ENCODE measurements at regions not wholly inside any gene's neighbourhood (a gene's known extent, or its start where the extent isn't known, plus 50 kb on each side); places are given as distances from the start of the nearest gene placed in this dataset.
"Not testable (repeated sequence)": the region's sequence is repeated elsewhere in the genome, so short reads cannot be mapped to it uniquely, and the experiment has no call there.

DNA sequence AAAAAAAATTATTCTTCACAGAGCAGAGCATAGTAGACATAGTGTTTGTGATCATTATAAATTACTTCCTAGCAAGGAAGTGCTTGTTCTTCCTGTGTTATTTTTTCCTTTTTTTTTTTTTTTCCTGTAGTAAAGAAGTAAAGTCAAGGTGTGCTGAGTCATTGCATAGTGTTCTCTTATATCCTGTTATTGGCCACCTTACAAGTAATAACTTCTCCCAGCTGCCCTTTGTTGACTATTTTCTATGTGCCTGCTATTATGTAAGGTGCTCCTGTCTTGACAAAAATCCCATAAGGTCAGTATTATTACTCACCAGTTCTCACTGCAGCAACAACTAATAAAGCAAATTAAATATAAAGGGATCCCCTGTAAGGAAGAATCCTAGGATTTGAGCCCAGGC is 195.3 kb downstream of the GJA1 start:
- H2AK5ac ChIP-seq (ENCODE audit: insufficient read length, low read length), result no peak overlapping the region
- no peak overlapping the region for H2AFZ ChIP-seq (ENCODE audit: low read length)
- H3K27me3 ChIP-seq (ENCODE audit: insufficient read depth, low read length), result no peaks in the 10 kb centered on the region
- Mint-ChIP-seq H3K36me3 (ENCODE audit: insufficient read depth in 1 of 3, low read depth in 3 of 3) (peaks cover 52 to 81% (median 76%) of the 10 kb centered on the region in 3 experiments), H3K4me3 (no peak overlapping the region), H3K27me3 (ENCODE audit: low read depth) (no peaks in the 10 kb centered on the region; the same call in 1 of the 2 replicates), H3K4me1 (no peaks in the 10 kb centered on the region; a peak in 1 of 4 replicates), H3K9me3 (peaks cover 73 to 84% of the 10 kb centered on the region in 2 experiments), H3K27ac (no peak overlapping the region)
- H2BK20ac ChIP-seq (ENCODE audit: low read depth, low read length, poor library complexity, severe bottlenecking), result no peak overlapping the region
- H3T11ph ChIP-seq (ENCODE audit: low read length), result no peak overlapping the region
- no peak overlapping the region for H3K4ac ChIP-seq (ENCODE audit: low read depth, low read length)
- H3K79me1 ChIP-seq (ENCODE audit: insufficient read depth, low read depth, low read length, poor library complexity, severe bottlenecking), result no peaks in the 10 kb centered on the region
- H3K23ac ChIP-seq (ENCODE audit: insufficient read length, low read depth, low read length), result no peak overlapping the region
- no peaks in the 10 kb centered on the region for H3K23me2 ChIP-seq (ENCODE audit: insufficient read length, low read depth, low read length, poor library complexity, severe bottlenecking)
- TF ChIP-seq, protein P1, sequence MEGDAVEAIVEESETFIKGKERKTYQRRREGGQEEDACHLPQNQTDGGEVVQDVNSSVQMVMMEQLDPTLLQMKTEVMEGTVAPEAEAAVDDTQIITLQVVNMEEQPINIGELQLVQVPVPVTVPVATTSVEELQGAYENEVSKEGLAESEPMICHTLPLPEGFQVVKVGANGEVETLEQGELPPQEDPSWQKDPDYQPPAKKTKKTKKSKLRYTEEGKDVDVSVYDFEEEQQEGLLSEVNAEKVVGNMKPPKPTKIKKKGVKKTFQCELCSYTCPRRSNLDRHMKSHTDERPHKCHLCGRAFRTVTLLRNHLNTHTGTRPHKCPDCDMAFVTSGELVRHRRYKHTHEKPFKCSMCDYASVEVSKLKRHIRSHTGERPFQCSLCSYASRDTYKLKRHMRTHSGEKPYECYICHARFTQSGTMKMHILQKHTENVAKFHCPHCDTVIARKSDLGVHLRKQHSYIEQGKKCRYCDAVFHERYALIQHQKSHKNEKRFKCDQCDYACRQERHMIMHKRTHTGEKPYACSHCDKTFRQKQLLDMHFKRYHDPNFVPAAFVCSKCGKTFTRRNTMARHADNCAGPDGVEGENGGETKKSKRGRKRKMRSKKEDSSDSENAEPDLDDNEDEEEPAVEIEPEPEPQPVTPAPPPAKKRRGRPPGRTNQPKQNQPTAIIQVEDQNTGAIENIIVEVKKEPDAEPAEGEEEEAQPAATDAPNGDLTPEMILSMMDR (conservative IDR thresholded peaks at IDR 0.05), result no peak
- no peaks in the 10 kb centered on the region for H3K79me2 ChIP-seq (ENCODE audit: insufficient read depth, low read length)
- H3K27ac ChIP-seq (ENCODE audit: insufficient read length, low read depth, low read length), result no peak overlapping the region
- no peak overlapping the region for H2BK12ac ChIP-seq (ENCODE audit: insufficient read length, low read depth, low read length)
- H3K14ac ChIP-seq (ENCODE audit: insufficient read depth, low read length), result no peak overlapping the region
- no peak overlapping the region for H4K91ac ChIP-seq (ENCODE audit: insufficient read length, low read depth, low read length)
- H3K9ac ChIP-seq (ENCODE audit: extremely low read depth, insufficient read length, low read length), result no peak overlapping the region
- no peak overlapping the region for H3K18ac ChIP-seq (ENCODE audit: insufficient read length, low read depth, low read length)
- no peak overlapping the region for H3K4me2 ChIP-seq (ENCODE audit: insufficient read depth, insufficient read length, low read length)
- no peak overlapping the region for H4K8ac ChIP-seq (replicated peaks; ENCODE audit: insufficient read length, low read depth, low read length)
- H2BK5ac ChIP-seq (ENCODE audit: insufficient read length, low read length), result no peak overlapping the region
- H2BK120ac ChIP-seq (ENCODE audit: low read depth, low read length, poor library complexity, severe bottlenecking), result no peak overlapping the region
- no peak for DNase-seq
- H4K20me1 ChIP-seq (ENCODE audit: control insufficient read depth, insufficient read depth, insufficient read length), result no peaks in the 10 kb centered on the region
- no peak overlapping the region for H4K5ac ChIP-seq (ENCODE audit: insufficient read length, low read depth, low read length)
- peaks cover 41% of the 10 kb centered on the region for H3K9me3 ChIP-seq (ENCODE audit: control insufficient read depth, low read depth, low read length)
- H3K56ac ChIP-seq (ENCODE audit: insufficient read length, low read depth, low read length), result no peak overlapping the region
- H3K4me1 ChIP-seq (ENCODE audit: insufficient read depth, low read length), result no peaks in the 10 kb centered on the region
- no peak overlapping the region for H2BK15ac ChIP-seq (ENCODE audit: low read depth, low read length)

DNA sequence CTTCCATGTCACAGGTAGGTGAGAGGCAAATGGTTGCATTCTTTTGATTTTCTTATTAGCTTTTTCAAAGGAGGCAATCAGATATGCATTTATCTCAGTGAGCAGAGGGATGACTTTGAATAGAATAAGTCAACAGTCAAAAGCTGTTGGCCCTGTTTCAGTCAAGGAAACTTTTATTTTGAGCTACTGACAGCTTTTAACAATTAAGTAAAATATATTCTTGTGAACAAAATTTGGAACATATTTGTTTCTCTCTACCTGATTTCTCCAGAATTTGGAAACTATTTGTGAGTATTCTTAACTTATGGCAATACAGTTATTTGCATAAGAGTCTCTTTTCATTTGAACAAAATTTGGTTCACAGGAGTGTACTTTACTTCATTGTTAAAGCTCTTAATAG is 196.3 kb downstream of the GJA1 start:
- not testable (repeated sequence) for H4K5ac ChIP-seq (ENCODE audit: insufficient read length, low read depth, low read length); H2BK120ac ChIP-seq (ENCODE audit: low read depth, low read length, poor library complexity, severe bottlenecking); H3K27ac Mint-ChIP-seq; H3K79me1 ChIP-seq (ENCODE audit: insufficient read depth, low read depth, low read length, poor library complexity, severe bottlenecking); H4K91ac ChIP-seq (ENCODE audit: insufficient read length, low read depth, low read length); H3K27me3 ChIP-seq (ENCODE audit: insufficient read depth, low read length); H3K4me1 Mint-ChIP-seq; H3K4me1 ChIP-seq (ENCODE audit: insufficient read depth, low read length); H3K79me2 ChIP-seq (ENCODE audit: insufficient read depth, low read length); H2BK15ac ChIP-seq (ENCODE audit: low read depth, low read length); H2AK5ac ChIP-seq (ENCODE audit: insufficient read length, low read length); H3K23me2 ChIP-seq (ENCODE audit: insufficient read length, low read depth, low read length, poor library complexity, severe bottlenecking); H2BK12ac ChIP-seq (ENCODE audit: insufficient read length, low read depth, low read length); H3K4me2 ChIP-seq (ENCODE audit: insufficient read depth, insufficient read length, low read length); H3K27ac ChIP-seq (ENCODE audit: insufficient read length, low read depth, low read length); H3K56ac ChIP-seq (ENCODE audit: insufficient read length, low read depth, low read length); H3K4ac ChIP-seq (ENCODE audit: low read depth, low read length); H4K8ac ChIP-seq (replicated peaks; ENCODE audit: insufficient read length, low read depth, low read length); H3K18ac ChIP-seq (ENCODE audit: insufficient read length, low read depth, low read length); H3K23ac ChIP-seq (ENCODE audit: insufficient read length, low read depth, low read length); H3T11ph ChIP-seq (ENCODE audit: low read length); H3K14ac ChIP-seq (ENCODE audit: insufficient read depth, low read length); H4K20me1 ChIP-seq (ENCODE audit: control insufficient read depth, insufficient read depth, insufficient read length); DNase-seq; H2BK20ac ChIP-seq (ENCODE audit: low read depth, low read length, poor library complexity, severe bottlenecking); H2AFZ ChIP-seq (ENCODE audit: low read length); H3K4me3 Mint-ChIP-seq; H3K9ac ChIP-seq (ENCODE audit: extremely low read depth, insufficient read length, low read length); H3K27me3 Mint-ChIP-seq (ENCODE audit: low read depth); H2BK5ac ChIP-seq (ENCODE audit: insufficient read length, low read length)
- peaks cover 52 to 81% (median 74%) of the 10 kb centered on the region in 3 experiments for H3K36me3 Mint-ChIP-seq (ENCODE audit: insufficient read depth in 1 of 3, low read depth in 3 of 3)
- H3K9me3 ChIP-seq (ENCODE audit: control insufficient read depth, low read depth, low read length), result peaks cover 47% of the 10 kb centered on the region
- H3K9me3 Mint-ChIP-seq, result peaks cover 73 to 84% of the 10 kb centered on the region in 2 experiments

Data from H9 (cell line).